ENCODE measurements at regions not wholly inside any gene's neighbourhood (a gene's known extent, or its start where the extent isn't known, plus 50 kb on each side); places are given as distances from the start of the nearest gene placed in this dataset.
"Not testable (repeated sequence)": the region's sequence is repeated elsewhere in the genome, so short reads cannot be mapped to it uniquely, and the experiment has no call there.

GRCh38 chr16:7278636-7279035, 54.0 kb upstream of the RBFOX1 start:
- DNase-seq: no peak

DNA sequence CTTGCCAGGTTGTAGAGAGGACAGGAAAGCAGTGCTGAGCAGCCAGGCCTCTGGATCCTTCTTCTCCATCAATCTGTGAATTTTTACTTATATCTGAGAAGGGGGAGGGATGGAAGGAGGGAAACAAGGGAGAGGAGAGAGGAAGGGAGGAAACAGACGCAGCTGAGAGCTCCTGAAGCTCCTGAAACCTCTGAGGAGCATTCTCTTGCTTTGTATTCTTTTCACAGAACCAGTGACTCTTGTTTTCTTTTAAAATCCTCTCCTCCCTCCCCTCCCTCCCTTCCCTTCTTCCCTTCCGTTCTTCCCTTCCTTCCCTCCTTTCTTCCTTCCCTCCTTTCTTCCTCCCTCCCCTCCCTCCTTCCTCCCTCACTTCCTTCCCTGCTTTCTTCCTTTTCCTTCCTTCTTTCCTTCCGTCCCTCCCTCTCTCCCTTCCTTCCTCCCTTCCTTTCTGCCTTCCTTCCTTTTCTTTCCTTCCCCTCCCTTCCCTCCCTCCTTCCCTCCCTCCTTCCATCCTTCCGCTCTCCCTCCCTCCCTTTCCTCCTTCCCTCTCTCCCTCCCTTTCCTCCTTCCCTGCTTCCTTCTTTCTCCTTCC, 60.0 kb upstream of the RBFOX1 start:
- no peak for DNase-seq

- no peak for DNase-seq
These were observed 61.2 kb upstream of the RBFOX1 start for GRCh38 chr16:7271486-7271885.

DNA sequence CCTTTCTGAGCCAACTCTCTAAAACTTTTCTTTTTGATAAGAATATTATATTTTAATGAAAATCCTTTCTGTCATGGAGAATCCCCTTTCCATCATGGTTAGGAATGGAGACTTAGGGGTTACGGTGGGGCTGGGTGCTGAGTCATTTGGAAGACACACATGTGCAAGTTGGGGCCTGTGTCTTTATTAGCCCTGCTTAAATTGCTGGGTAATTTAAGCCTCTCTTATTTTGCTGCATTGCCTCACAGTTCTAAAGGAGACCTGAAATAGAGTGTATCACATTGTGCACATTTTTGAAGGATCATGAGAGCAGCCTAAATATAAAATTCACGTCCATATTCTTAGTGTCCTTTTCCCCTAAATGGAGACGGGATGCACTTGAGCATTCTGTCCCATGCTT, 61.8 kb upstream of the RBFOX1 start:
- DNase-seq: no peak

DNA sequence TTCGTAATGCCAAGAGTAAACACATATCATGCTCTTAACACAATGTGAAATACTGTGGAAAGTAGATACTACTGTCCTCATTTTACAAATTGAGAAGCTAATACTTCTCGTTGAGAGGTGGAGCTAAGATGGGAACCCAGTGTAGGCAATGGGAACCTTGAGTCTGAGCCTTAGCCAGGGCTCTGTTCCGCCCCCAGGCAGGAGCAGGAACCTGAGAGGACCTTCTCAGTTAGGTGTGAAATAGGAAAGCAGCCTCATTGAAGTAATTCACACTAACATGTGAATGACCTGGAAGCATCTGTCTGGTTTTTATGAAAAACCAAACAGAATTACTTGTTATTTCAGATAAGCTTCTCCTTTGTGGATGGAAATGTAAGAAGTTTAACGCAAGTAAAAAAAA, 62.6 kb upstream of the RBFOX1 start:
- DNase-seq: no peak

GRCh38 chr16:7268182-7268581, 64.5 kb upstream of the RBFOX1 start:
- peak; percentile 24 for DNase-seq

DNA sequence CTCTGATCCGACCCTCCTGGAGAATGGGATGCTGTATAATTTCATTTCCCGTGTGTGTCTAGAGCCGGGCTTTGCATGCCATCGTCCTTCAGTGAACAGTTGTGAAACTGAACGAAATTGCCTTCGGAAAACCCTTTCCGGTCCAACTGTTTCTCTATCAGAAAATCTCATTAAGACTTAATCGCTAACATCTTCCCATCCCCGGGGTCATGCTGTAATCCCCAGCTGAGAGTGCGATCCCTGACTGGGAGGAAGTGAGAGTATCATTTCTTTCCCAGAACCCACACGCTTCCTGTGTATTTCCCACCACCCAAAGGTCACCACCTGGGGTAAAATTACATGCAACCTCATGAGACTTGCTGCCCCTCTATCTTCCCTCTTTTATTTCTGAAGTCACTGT, 75.6 kb upstream of the RBFOX1 start:
- DNase-seq: no peak

DNA sequence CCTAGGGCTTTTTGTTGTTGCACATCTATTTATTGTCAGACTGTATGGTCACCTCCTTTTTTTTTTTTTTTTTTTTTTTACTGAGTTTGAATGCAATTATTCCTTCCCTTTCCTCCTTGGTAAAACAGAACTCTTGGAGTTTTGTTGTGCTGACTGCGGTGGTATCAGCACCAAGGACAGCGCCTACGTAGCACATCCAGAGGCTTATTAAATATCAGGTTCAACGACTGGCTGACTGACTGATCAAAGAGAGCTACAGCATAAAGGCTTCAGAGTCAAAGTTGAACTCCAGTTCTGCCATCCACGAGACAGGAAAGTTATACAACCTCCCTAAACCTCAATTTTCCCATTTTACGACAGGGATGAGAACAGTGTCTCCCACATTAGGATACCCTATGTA, 86.1 kb upstream of the RBFOX1 start:
- no peak for DNase-seq

- DNase-seq: no peak
These were observed 93.1 kb upstream of the RBFOX1 start for GRCh38 chr16:7239547-7239946.

- no peak for DNase-seq
These were observed 95.7 kb upstream of the RBFOX1 start for GRCh38 chr16:7236824-7237410.

DNA sequence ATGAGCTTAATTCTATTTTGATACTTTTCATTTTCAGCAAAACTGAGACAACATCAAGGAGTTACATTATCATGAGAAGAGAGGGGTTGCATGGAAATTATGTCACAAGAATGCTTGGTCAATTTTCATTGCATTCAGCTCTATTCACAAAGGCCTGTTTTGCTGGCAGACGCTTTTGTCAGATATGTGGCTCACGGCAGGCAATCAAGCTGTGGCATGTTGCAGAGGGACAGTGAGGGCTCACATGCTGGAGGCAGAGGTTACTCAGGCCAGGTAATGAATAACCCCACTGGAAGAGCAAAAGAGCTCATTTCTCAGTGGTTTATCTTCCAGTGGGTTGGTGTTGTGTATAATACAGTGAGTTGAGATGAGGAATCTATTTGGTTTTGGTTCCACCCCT, 98.7 kb upstream of the RBFOX1 start:
- DNase-seq: no peak

DNA sequence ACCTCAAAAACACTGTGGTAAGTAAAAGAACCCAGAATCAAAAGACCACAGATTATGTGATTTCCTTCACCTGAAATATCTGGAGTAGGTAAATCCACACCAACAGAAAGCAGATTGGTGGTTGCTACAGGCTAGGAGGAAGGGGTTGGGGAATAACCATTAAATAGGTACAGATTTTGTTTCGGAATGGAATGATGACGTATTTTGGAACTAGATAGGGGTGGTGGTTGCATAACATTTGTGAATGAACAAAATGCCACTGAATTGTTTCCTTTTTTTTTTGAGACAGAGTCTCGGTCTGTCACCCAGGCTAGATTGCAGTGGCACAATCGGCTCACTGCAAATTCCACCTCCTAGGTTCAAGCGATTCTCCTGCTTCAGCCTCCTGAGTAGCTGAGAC, 100.9 kb upstream of the RBFOX1 start:
- DNase-seq: no peak

DNA sequence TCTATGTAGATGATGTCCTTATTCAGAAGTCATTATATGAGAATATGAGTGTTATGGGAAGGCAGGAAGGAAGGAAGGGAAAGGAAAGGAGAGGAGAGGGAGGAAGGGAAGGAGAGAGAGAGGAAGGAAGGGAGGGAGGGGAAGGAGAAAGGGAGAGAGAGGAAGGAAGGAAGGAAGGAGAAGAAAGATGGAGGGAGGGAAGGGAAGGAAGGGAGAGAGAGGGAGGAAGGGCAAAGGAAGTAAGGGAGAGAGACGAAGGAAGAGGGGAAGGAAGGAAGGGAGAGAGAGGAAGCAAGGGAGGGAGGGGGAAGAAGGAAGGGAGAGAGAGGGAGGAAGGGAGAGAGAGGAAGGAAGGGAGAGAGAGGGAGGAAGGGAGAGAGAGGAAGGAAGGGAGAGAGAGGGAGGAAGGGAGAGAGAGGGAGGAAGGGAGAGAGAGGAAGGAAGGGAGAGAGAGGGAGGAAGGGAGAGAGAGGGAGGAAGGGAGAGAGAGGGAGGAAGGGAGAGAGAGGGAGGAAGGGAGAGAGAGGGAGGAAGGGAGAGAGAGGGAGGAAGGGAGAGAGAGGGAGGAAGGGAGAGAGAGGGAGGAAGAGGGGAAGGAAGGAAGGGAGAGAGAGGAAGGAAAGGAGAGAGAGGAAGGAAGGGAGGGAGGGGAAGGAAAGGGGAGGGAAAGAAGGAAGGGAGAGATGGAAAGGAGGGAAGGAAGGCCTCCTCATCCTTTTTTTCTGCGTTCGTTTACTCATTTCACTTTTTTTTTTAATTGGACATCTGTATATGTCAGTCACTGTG, 103.0 kb upstream of the RBFOX1 start:
- not testable (repeated sequence) for DNase-seq

DNA sequence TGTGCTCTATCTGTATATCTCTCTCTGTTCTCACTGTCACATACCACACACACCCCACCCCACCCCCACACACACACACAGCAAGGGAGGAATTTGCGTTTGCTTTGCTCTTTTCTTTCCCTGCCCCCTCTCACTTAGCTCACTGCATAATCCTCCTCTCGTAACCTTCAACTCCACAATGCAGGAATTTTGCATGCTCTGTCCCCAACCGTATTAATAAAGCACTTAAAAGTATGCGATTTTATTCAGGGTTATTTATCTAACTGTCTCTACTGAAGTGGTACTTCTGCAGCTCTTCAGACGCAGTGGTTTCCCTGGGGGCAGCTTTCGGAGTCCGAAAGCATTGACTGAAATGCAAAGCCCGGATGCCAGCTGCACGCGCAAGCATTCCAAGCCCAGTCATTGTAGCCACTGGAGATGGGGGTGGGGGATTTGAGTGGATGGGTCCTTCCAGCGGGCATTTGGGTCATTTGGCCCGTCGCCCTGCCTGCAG, 105.4 kb upstream of the RBFOX1 start:
- no peak for DNase-seq

GRCh38 chr16:7221157-7221556, 111.5 kb upstream of the RBFOX1 start:
- DNase-seq: no peak

- no peak for DNase-seq
These were observed 113.7 kb upstream of the RBFOX1 start for GRCh38 chr16:7218936-7219335.

- DNase-seq: no peak
These were observed 114.8 kb upstream of the RBFOX1 start for GRCh38 chr16:7217797-7218196.

- DNase-seq: no peak
These were observed 115.9 kb upstream of the RBFOX1 start for GRCh38 chr16:7216719-7217118.

DNA sequence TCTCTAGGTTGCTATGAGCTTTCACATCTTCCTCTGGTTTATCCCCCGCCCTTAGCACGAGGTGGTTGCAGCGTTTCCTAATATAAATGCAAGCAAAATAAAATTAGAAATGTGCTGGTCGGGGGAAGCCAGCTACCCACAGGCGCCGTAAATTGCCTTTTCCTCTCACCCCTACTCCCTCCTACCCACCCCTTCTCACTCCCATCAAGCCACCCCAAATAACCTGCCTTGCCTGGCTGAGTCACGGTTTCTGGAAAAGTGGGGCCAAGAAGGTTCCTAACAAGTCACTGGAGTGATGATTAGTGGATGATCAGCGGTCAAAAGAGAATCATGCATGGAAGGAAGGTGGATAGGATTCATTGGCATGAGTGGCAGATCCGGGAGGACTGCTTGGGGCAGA, 120.9 kb upstream of the RBFOX1 start:
- no peak for DNase-seq

DNA sequence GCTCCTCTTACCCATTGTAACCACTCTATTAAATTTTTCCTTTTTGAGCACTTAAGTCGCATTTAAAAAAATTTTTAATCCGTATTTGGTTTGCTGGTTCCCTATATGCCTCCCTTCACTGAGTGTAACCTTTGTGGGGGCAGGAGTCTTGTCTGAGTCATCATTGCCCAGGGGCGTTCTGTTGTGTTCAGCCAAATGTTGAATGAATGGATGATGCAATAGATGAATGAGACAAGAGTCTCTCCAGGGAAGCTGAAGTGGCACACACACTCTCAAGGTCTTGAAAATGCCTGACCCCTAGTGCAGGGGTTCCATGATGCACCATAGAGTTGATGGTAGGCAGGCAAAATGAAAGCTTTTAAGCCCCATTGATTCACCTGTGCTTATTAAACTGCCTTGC, 123.0 kb upstream of the RBFOX1 start:
- DNase-seq: no peak

DNA sequence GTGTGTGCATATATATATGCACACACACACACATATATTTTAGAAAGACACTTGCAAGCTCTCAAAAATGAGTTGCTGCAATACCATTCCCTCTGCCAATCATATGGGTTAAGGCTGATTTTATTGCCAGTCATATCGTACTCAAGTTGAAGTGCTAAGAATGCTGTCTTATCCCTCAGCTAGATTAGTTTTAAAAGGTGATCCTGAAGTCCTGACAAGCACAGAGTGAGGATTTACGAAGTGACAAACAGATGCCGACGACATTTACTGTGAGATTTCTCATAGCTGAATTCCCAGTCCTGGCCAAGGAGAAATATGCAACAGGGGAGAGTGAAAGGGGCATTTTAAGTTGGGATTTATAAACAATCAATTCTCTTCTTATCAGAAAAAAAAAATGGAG, 126.2 kb upstream of the RBFOX1 start:
- DNase-seq: no peak

DNA sequence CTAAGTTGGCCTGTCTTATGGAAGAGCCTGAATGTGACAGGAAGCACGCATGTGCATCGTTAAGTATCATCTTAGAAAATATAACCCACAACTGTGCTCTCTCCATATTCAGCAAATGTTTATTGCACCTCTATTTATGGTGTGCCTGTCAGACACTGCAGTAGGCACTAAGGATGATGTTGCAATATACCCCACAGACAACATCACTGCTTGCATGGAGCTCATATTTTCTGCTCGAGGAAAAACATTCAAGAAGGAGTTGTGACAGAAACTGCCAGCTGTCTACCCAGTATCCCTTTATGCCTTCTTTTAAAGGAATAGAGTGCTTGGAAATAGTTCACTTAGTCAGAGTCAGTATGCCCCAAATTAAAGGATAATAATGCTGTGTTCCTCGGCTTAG, 132.3 kb upstream of the RBFOX1 start:
- no peak for DNase-seq

DNA sequence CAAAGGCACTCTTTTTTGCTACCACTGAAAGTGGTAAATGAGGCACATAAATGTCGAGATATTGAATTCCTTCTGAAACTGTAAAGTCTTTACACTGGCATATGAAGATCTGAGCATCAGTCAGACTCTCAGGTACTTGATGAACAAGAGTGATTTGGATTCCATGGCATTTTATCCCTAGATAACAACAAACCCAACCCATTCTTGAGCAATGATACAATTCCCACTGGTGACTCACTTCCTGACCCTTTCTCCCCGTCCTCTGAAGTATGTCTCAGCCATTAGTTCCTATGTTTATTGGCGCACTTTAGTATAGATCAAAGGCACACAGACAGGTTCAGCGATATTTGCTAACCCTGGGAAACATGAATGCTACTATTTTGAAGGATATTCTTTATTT, 147.0 kb upstream of the RBFOX1 start:
- no peak for DNase-seq

- DNase-seq: no peak
These were observed 147.5 kb upstream of the RBFOX1 start for GRCh38 chr16:7185165-7185564.
